Kidney epithelial cell (primary cell): ENCODE measurements at regions not wholly inside any gene's neighbourhood (a gene's known extent, or its start where the extent isn't known, plus 50 kb on each side); places are given as distances from the start of the nearest gene placed in this dataset.
"Not testable (repeated sequence)": the region's sequence is repeated elsewhere in the genome, so short reads cannot be mapped to it uniquely, and the experiment has no call there.

Experiments
- DNase-seq: peaks from one replicate; pipeline ENCODE4 v3.0.0-alpha.2; 2010; ENCODE audit warnings: low read depth
- H3K27me3 ChIP-seq: 2 replicates; pipeline ENCODE4 v1.6.0; 2011; ENCODE audit warnings: low read length; ENCODE audit not compliant: control insufficient read depth, insufficient read depth
- H3K36me3 ChIP-seq: 2 replicates; pipeline ENCODE4 v1.5.1; 2011; ENCODE audit warnings: low read length; ENCODE audit not compliant: control insufficient read depth, insufficient read depth
- H3K4me3 ChIP-seq: 2 replicates; pipeline ENCODE4 v1.5.1; 2011; ENCODE audit warnings: low read depth, mild to moderate bottlenecking, control low read depth, low read length
- CTCF ChIP-seq: IDR thresholded peaks from 2 replicates; pipeline ENCODE4 v1.5.1; 2011; ENCODE audit warnings: mild to moderate bottlenecking, moderate library complexity, low read length, control low read depth, inconsistent platforms; ENCODE audit not compliant: insufficient read depth, poor library complexity, severe bottlenecking

GRCh38 chr11:34799848-34800247 is 116.3 kb downstream of the APIP start:
- TF ChIP-seq CTCF, result no peak
- no peaks in the 10 kb centered on the region for H3K27me3 ChIP-seq
- H3K4me3 ChIP-seq, result no peak overlapping the region
- DNase-seq, result no peak
- no peaks in the 10 kb centered on the region for H3K36me3 ChIP-seq

- Histone ChIP-seq H3K36me3 (no peaks in the 10 kb centered on the region), H3K27me3 (no peaks in the 10 kb centered on the region), H3K4me3 (no peak overlapping the region)
- no peak for TF ChIP-seq CTCF
- no peak for DNase-seq
Observed at GRCh38 chr11:34798985-34799384, 117.2 kb downstream of the APIP start.

GRCh38 chr11:34797497-34797896 is 118.7 kb downstream of the APIP start:
- H3K36me3 ChIP-seq, H3K4me3 ChIP-seq, H3K27me3 ChIP-seq, DNase-seq: not testable (repeated sequence)

- no peak for TF ChIP-seq CTCF
- Histone ChIP-seq H3K4me3 (no peak overlapping the region), H3K36me3 (no peaks in the 10 kb centered on the region), H3K27me3 (no peaks in the 10 kb centered on the region)
- no peak for DNase-seq
Observed at GRCh38 chr11:34795641-34796040, 120.5 kb downstream of the APIP start.

- no peak for TF ChIP-seq CTCF
- Histone ChIP-seq H3K36me3 (no peaks in the 10 kb centered on the region), H3K4me3 (no peak overlapping the region), H3K27me3 (no peaks in the 10 kb centered on the region)
- DNase-seq, result no peak
Observed at GRCh38 chr11:34794696-34795095, 121.5 kb downstream of the APIP start.

GRCh38 chr11:34793666-34794065 is 122.5 kb downstream of the APIP start:
- no peak for TF ChIP-seq CTCF
- Histone ChIP-seq H3K36me3 (no peaks in the 10 kb centered on the region), H3K27me3 (no peaks in the 10 kb centered on the region), H3K4me3 (no peak overlapping the region)
- no peak for DNase-seq
